Astrocyte (in vitro differentiated cells and primary cell): ENCODE measurements at regions not wholly inside any gene's neighbourhood (a gene's known extent, or its start where the extent isn't known, plus 50 kb on each side); places are given as distances from the start of the nearest gene placed in this dataset.

ENCODE experiments used
- DNase-seq: peaks from one replicate; pipeline ENCODE4 v3.0.0-alpha.2; 2010; ENCODE audit warnings: low read depth
- FAIRE-seq: peaks from 2 replicates; lab custom pipeline; 2011; peaks lifted over from hg19 to GRCh38; lab: Jason Lieb, UNC
- H2AFZ ChIP-seq: 2 replicates; pipeline ENCODE4 v1.6.0; 2012; ENCODE audit warnings: low read depth, low read length, inconsistent platforms
- H3K27ac ChIP-seq: 2 replicates; pipeline ENCODE4 v1.5.1; 2011; ENCODE audit warnings: low read depth, low read length, inconsistent platforms
- H3K27me3 ChIP-seq: 2 replicates; pipeline ENCODE4 v1.6.0; 2011; ENCODE audit warnings: low read length, inconsistent platforms; ENCODE audit not compliant: insufficient read depth
- H3K36me3 ChIP-seq: 2 replicates; pipeline ENCODE4 v1.5.1; 2011; ENCODE audit warnings: low read length, inconsistent platforms; ENCODE audit not compliant: insufficient read depth
- H3K4me1 ChIP-seq: 2 replicates; pipeline ENCODE4 v1.5.1; 2011; ENCODE audit warnings: low read length, inconsistent platforms; ENCODE audit not compliant: insufficient read depth
- H3K4me2 ChIP-seq: 2 replicates; pipeline ENCODE4 v1.6.0; 2012; ENCODE audit warnings: low read length, inconsistent platforms
- H3K4me3 ChIP-seq: 2 replicates; pipeline ENCODE4 v1.5.1; 2011; ENCODE audit warnings: low read depth, mild to moderate bottlenecking, low read length, inconsistent platforms; ENCODE audit not compliant: insufficient read depth
- H3K79me2 ChIP-seq: 2 replicates; pipeline ENCODE4 v1.6.0; 2012; ENCODE audit warnings: mild to moderate bottlenecking, low read length, inconsistent platforms; ENCODE audit not compliant: insufficient read depth
- H3K9ac ChIP-seq: 2 replicates; pipeline ENCODE4 v1.6.0; 2012; ENCODE audit warnings: mild to moderate bottlenecking, low read length, inconsistent platforms
- H3K9me3 ChIP-seq: 2 replicates; pipeline ENCODE4 v1.5.1; 2012; ENCODE audit warnings: low read depth, mild to moderate bottlenecking, low read length, inconsistent platforms; ENCODE audit not compliant: insufficient read depth
- H4K20me1 ChIP-seq: 2 replicates; pipeline ENCODE4 v1.6.0; 2012; ENCODE audit warnings: low read length, inconsistent platforms; ENCODE audit not compliant: insufficient read depth
- H3K27ac Mint-ChIP-seq: one replicate; pipeline ENCODE4 v1.8.0; 2021; ENCODE audit warnings: mild to moderate bottlenecking, mixed read lengths; ENCODE audit not compliant: unreplicated experiment
- H3K27me3 Mint-ChIP-seq: one replicate; pipeline ENCODE4 v1.8.0; 2021; ENCODE audit warnings: low read depth, mixed read lengths; ENCODE audit not compliant: unreplicated experiment
- H3K36me3 Mint-ChIP-seq: one replicate; pipeline ENCODE4 v1.8.0; 2021; ENCODE audit warnings: low read depth, mixed read lengths; ENCODE audit not compliant: unreplicated experiment
- H3K4me1 Mint-ChIP-seq: one replicate; pipeline ENCODE4 v1.8.0; 2021; ENCODE audit warnings: low read depth, mixed read lengths; ENCODE audit not compliant: unreplicated experiment
- H3K4me3 Mint-ChIP-seq: one replicate; pipeline ENCODE4 v1.8.0; 2021; ENCODE audit warnings: mild to moderate bottlenecking, moderate library complexity, mixed read lengths; ENCODE audit not compliant: unreplicated experiment
- H3K9me3 Mint-ChIP-seq: one replicate; pipeline ENCODE4 v1.8.0; 2021; ENCODE audit warnings: mild to moderate bottlenecking, mixed read lengths; ENCODE audit not compliant: unreplicated experiment
- CTCF ChIP-seq: IDR thresholded peaks from 2 replicates; pipeline ENCODE4 v1.5.1; 2011; ENCODE audit warnings: low read depth, mild to moderate bottlenecking, inconsistent platforms, low read length, moderate library complexity; ENCODE audit not compliant: insufficient read depth
- EZH2 ChIP-seq: IDR thresholded peaks from 2 replicates; pipeline ENCODE4 v1.6.1; 2012; ENCODE audit warnings: mild to moderate bottlenecking, low read length, inconsistent platforms; ENCODE audit not compliant: insufficient read depth

GRCh38 chr14:58701604-58702003 is 63.8 kb downstream of the DACT1 start:
- Histone ChIP-seq H3K4me1 (no peaks in the 10 kb centered on the region), H4K20me1 (no peaks in the 10 kb centered on the region), H3K4me3 (no peak overlapping the region), H3K27ac (no peak overlapping the region), H3K27me3 (peaks cover 3% of the 10 kb centered on the region), H3K79me2 (no peaks in the 10 kb centered on the region), H3K4me2 (no peak overlapping the region), H3K9ac (no peak overlapping the region), H3K36me3 (no peaks in the 10 kb centered on the region), H2AFZ (no peak overlapping the region), H3K9me3 (no peaks in the 10 kb centered on the region)
- no peak for TF ChIP-seq EZH2
- no peak for TF ChIP-seq CTCF
- no peak for DNase-seq
- Mint-ChIP-seq H3K36me3 (no peaks in the 10 kb centered on the region), H3K9me3 (no peaks in the 10 kb centered on the region), H3K4me3 (no peak overlapping the region), H3K4me1 (peaks cover 7% of the 10 kb centered on the region), H3K27ac (no peak overlapping the region), H3K27me3 (no peaks in the 10 kb centered on the region)
- FAIRE-seq: no peak

DNA sequence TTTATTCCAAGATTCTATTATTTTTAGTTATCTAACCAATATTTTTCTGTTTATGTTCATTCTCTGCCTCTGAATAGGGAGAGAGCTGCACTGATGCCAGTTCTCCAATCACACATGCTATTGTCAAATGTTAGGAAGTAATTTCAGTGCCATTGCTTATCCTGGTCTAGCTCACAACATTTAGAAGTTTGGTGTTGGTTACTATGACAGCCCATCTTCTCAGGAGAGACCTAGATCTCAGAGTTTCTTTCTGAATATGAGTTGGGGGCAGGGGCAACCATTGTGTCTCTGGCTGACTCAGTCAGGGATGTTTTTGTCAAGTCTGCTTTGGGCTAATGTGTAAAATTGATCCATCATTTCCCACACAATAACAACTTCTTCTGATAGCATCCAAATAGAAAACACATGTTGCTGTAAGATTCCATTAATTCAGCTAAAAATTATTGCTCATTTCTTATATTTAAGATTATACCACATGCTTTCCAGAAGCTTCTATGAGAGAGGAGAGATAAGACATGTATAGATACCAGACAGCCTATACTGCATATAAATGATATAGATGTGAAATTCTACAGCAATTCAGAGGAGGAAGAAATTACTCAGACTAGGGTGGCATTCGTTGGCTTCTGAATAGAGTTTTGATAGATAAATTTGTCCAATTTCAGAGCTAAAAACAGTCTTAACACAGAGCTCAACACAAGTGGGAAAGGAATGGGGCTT is 64.8 kb downstream of the DACT1 start:
- Histone ChIP-seq H3K36me3 (no peaks in the 10 kb centered on the region), H3K4me2 (no peak overlapping the region), H3K4me1 (no peaks in the 10 kb centered on the region), H3K79me2 (no peaks in the 10 kb centered on the region), H4K20me1 (no peaks in the 10 kb centered on the region), H2AFZ (no peak overlapping the region), H3K27ac (no peak overlapping the region), H3K9me3 (no peaks in the 10 kb centered on the region), H3K9ac (no peak overlapping the region), H3K4me3 (no peak overlapping the region), H3K27me3 (peaks cover 3% of the 10 kb centered on the region)
- no peak overlapping the region for H3K27ac Mint-ChIP-seq
- no peaks in the 10 kb centered on the region for H3K36me3 Mint-ChIP-seq
- H3K4me1 Mint-ChIP-seq: peaks cover 7% of the 10 kb centered on the region
- no peaks in the 10 kb centered on the region for H3K27me3 Mint-ChIP-seq
- no peaks in the 10 kb centered on the region for H3K9me3 Mint-ChIP-seq
- no peak for FAIRE-seq
- no peak for TF ChIP-seq EZH2
- no peak for TF ChIP-seq CTCF
- H3K4me3 Mint-ChIP-seq: no peak overlapping the region
- no peak for DNase-seq

GRCh38 chr14:58703161-58703506 is 65.4 kb downstream of the DACT1 start:
- no peaks in the 10 kb centered on the region for H3K4me1 ChIP-seq
- H3K9me3 Mint-ChIP-seq: no peaks in the 10 kb centered on the region
- H3K9ac ChIP-seq: no peak overlapping the region
- H2AFZ ChIP-seq: no peak overlapping the region
- peaks cover 2% of the 10 kb centered on the region for H3K27me3 ChIP-seq
- no peak overlapping the region for H3K4me2 ChIP-seq
- no peaks in the 10 kb centered on the region for H3K36me3 Mint-ChIP-seq
- H3K27ac Mint-ChIP-seq: no peak overlapping the region
- no peak for FAIRE-seq
- H3K36me3 ChIP-seq: no peaks in the 10 kb centered on the region
- TF ChIP-seq EZH2 (no peak), CTCF (no peak)
- no peak for DNase-seq
- no peaks in the 10 kb centered on the region for H3K79me2 ChIP-seq
- no peak overlapping the region for H3K4me3 Mint-ChIP-seq
- H3K27me3 Mint-ChIP-seq: no peaks in the 10 kb centered on the region
- H3K4me1 Mint-ChIP-seq: peaks cover 7% of the 10 kb centered on the region
- no peaks in the 10 kb centered on the region for H4K20me1 ChIP-seq
- no peak overlapping the region for H3K27ac ChIP-seq
- no peak overlapping the region for H3K4me3 ChIP-seq
- no peaks in the 10 kb centered on the region for H3K9me3 ChIP-seq
